ENCODE measurements at regions not wholly inside any gene's neighbourhood (a gene's known extent, or its start where the extent isn't known, plus 50 kb on each side); places are given as distances from the start of the nearest gene placed in this dataset.

DNA sequence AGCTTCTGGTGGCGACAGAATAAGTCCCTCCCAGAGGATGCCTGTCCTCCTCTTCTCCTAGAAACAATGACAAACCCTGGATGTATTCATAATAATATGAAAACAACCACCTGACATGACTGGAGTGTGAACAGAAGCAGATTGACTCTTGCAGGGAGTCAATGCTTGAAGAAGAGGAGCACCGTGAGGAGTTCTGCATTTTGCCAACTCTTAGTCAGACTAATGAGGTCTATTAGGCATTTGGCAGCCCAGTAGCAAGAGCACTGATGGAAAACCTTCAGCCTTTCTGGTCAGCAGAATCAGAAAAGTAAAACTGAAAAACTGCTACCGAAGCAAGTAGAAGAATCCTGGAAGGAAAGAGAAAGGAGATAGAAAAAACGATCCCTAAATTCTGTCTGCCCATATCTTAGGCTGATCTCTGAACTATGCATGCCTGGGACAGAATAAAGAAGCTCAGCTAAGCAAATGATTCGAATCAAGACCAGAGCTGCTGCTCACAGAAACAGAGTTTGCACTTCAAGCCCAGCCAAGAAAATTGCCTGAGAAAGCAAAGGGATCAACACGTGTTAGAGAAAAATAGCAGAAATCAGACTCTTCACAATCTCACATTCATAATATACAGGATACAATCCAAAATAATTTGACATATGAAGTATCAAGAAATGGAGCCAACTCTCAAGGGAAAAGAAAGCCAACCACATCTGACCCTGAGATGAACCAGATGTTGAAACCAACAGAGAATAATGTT is 69.5 kb upstream of the OSMR start:
- Histone ChIP-seq H3K9ac (no peak overlapping the region), H3K27me3 (no peaks in the 10 kb centered on the region)

DNA sequence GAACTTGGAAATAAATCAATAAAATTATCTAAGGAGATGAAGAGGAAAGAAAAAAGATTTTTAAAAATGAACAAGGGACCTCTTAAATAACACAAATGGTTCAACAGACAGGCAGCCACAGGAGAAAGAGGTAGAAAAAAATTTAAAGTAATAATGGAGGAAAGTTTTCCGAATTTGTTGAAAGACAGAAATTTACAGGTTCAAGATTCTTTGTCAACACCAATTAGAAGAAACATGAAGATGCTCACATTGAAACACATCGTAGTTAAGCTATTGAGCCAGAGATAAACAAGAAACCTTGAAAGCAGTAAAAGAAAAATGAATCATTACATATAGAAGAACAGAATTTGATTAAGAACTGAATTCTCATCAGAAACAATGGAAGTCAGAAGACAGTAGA is 68.7 kb upstream of the OSMR start:
- H3K27ac Mint-ChIP-seq = no peak overlapping the region
- H4K20me1 ChIP-seq (ENCODE audit: low read depth) = no peaks in the 10 kb centered on the region
- H3K79me2 ChIP-seq (ENCODE audit: low read depth) = no peaks in the 10 kb centered on the region
- H3K27me3 ChIP-seq = no peaks in the 10 kb centered on the region
- no peak overlapping the region for H3K9ac ChIP-seq
- no peaks in the 10 kb centered on the region for H3F3A ChIP-seq (ENCODE audit: low read depth)
- no peak overlapping the region for H3K27ac ChIP-seq
- no peak overlapping the region for H3K4me3 Mint-ChIP-seq
- H3K4me2 ChIP-seq = no peak overlapping the region
- H2AFZ ChIP-seq (replicated peaks) = no peak overlapping the region
- peaks cover 6% of the 10 kb centered on the region for H3K4me1 Mint-ChIP-seq
- peaks cover 3% of the 10 kb centered on the region for H3K27me3 Mint-ChIP-seq (ENCODE audit: insufficient read depth, low read depth)
- H3K4me1 ChIP-seq = peaks cover 8% of the 10 kb centered on the region
- no peaks in the 10 kb centered on the region for H3K9me3 ChIP-seq (ENCODE audit: low read depth)
- no peaks in the 10 kb centered on the region for H3K36me3 Mint-ChIP-seq
- TF ChIP-seq EZH2 (IDR thresholded peaks at IDR 0.05) (no peak), EZH2phosphoT487 (IDR thresholded peaks at IDR 0.05) (no peak)
- TF ChIP-seq, protein P1, sequence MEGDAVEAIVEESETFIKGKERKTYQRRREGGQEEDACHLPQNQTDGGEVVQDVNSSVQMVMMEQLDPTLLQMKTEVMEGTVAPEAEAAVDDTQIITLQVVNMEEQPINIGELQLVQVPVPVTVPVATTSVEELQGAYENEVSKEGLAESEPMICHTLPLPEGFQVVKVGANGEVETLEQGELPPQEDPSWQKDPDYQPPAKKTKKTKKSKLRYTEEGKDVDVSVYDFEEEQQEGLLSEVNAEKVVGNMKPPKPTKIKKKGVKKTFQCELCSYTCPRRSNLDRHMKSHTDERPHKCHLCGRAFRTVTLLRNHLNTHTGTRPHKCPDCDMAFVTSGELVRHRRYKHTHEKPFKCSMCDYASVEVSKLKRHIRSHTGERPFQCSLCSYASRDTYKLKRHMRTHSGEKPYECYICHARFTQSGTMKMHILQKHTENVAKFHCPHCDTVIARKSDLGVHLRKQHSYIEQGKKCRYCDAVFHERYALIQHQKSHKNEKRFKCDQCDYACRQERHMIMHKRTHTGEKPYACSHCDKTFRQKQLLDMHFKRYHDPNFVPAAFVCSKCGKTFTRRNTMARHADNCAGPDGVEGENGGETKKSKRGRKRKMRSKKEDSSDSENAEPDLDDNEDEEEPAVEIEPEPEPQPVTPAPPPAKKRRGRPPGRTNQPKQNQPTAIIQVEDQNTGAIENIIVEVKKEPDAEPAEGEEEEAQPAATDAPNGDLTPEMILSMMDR (IDR thresholded peaks at IDR 0.05) = no peak
- H3K36me3 ChIP-seq = no peaks in the 10 kb centered on the region
- DNase-seq (ENCODE audit: low spot score) = no peak
- H3K4me3 ChIP-seq = no peak overlapping the region
- peaks cover 10% of the 10 kb centered on the region for H3K9me3 Mint-ChIP-seq

More for the DNA sequence above, 69.5 kb upstream of the OSMR start:
- Histone ChIP-seq H3K27ac (no peak overlapping the region), H3F3A (ENCODE audit: low read depth) (no peaks in the 10 kb centered on the region), H3K9me3 (ENCODE audit: low read depth) (no peaks in the 10 kb centered on the region), H2AFZ (replicated peaks) (no peak overlapping the region), H3K79me2 (ENCODE audit: low read depth) (no peaks in the 10 kb centered on the region), H3K36me3 (no peaks in the 10 kb centered on the region), H3K4me2 (no peak overlapping the region), H3K4me3 (no peak overlapping the region), H4K20me1 (ENCODE audit: low read depth) (no peaks in the 10 kb centered on the region), H3K4me1 (peaks cover 8% of the 10 kb centered on the region)
- Mint-ChIP-seq H3K27me3 (ENCODE audit: insufficient read depth, low read depth) (peaks cover 3% of the 10 kb centered on the region), H3K27ac (no peak overlapping the region), H3K4me1 (peaks cover 6% of the 10 kb centered on the region), H3K36me3 (no peaks in the 10 kb centered on the region), H3K4me3 (no peak overlapping the region), H3K9me3 (peaks cover 8% of the 10 kb centered on the region)
- TF ChIP-seq EZH2 (IDR thresholded peaks at IDR 0.05) (no peak), EZH2phosphoT487 (IDR thresholded peaks at IDR 0.05) (no peak)
- TF ChIP-seq, protein P1 (IDR thresholded peaks at IDR 0.05) = no peak
- DNase-seq (ENCODE audit: low spot score) = no peak

DNA sequence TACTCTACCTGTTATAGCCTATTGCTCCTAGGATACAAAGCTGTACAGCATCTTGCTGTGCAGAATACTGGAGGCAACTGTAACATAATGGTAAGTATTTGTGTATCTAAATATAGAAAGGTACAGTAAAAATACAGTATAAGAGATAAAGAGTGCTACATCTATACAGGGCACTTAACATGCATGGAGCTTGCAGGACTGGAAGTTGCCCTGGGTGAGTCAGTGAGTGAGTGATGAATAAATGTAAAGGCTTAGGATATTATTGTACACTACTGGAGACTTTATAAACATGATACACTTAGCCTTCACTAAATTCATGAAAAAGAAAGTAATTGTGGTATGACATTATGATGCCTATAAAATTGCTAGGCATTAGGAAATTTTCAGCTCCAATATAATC is 65.5 kb upstream of the OSMR start:
- Histone ChIP-seq H3K27me3 (no peaks in the 10 kb centered on the region), H3K9ac (no peak overlapping the region), H2AFZ (replicated peaks) (no peak overlapping the region), H3K79me2 (ENCODE audit: low read depth) (no peaks in the 10 kb centered on the region), H3K36me3 (no peaks in the 10 kb centered on the region), H3K4me1 (no peaks in the 10 kb centered on the region), H3F3A (ENCODE audit: low read depth) (no peaks in the 10 kb centered on the region), H4K20me1 (ENCODE audit: low read depth) (no peaks in the 10 kb centered on the region), H3K27ac (no peak overlapping the region), H3K4me3 (no peak overlapping the region), H3K9me3 (ENCODE audit: low read depth) (no peaks in the 10 kb centered on the region), H3K4me2 (no peak overlapping the region)
- H3K9me3 Mint-ChIP-seq = peaks cover 9% of the 10 kb centered on the region
- H3K4me1 Mint-ChIP-seq = peaks cover 5% of the 10 kb centered on the region
- no peak overlapping the region for H3K27ac Mint-ChIP-seq
- no peaks in the 10 kb centered on the region for H3K36me3 Mint-ChIP-seq
- no peak for DNase-seq (ENCODE audit: low spot score)
- no peak overlapping the region for H3K4me3 Mint-ChIP-seq
- TF ChIP-seq EZH2 (IDR thresholded peaks at IDR 0.05) (no peak), EZH2phosphoT487 (IDR thresholded peaks at IDR 0.05) (no peak)
- TF ChIP-seq, protein P1 (IDR thresholded peaks at IDR 0.05) = no peak
- peaks cover 1% of the 10 kb centered on the region for H3K27me3 Mint-ChIP-seq (ENCODE audit: insufficient read depth, low read depth)

Data from neural progenitor cell (in vitro differentiated cells).